ENCODE measurements at regions not wholly inside any gene's neighbourhood (a gene's known extent, or its start where the extent isn't known, plus 50 kb on each side); places are given as distances from the start of the nearest gene placed in this dataset.

DNA sequence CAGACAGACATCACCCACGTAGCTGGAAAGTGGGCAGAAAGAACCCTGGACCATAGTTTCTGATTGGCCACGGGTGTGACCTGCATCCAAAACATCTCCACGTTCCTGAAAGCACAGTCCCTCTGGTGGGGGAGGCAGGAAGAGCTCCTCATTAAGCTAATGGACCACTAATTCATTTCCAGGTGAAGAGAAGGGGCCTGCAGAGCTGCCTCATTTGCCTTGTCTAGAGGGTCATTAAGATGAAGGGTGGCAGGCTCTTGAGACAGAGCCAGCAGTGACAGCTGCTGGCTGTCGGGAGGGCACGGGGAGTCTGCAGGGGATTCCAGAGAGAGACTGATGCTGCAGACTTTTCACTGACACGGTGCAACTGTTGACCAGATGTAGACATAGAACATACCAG is 149.6 kb upstream of the OPCML start:
- no peak overlapping the region for H3K18ac ChIP-seq (ENCODE audit: low read depth in 1 of 2, low read length in 2 of 2)
- no peak overlapping the region for H2BK12ac ChIP-seq (ENCODE audit: low read length in 2 of 2)
- no peak overlapping the region for H3K4me2 ChIP-seq (ENCODE audit: low read length, poor library complexity, severe bottlenecking)
- no peak overlapping the region for H3K9ac ChIP-seq (ENCODE audit: low read length)
- H3K27ac ChIP-seq (ENCODE audit: low read length, poor library complexity, severe bottlenecking) = no peak overlapping the region
- no peak overlapping the region for H3K14ac ChIP-seq (ENCODE audit: low read length in 2 of 2)
- H3K79me1 ChIP-seq (replicated peaks; ENCODE audit: low read length, poor library complexity, severe bottlenecking) = no peaks in the 10 kb centered on the region
- no peaks in the 10 kb centered on the region for H3K27me3 ChIP-seq (ENCODE audit: control insufficient read depth in 1 of 2, insufficient read depth in 1 of 2, low read length in 2 of 2)
- WGBS = 25% methylated on average over 5 of the region's 6 CpGs
- no peaks in the 10 kb centered on the region for H3K36me3 ChIP-seq (ENCODE audit: control insufficient read depth in 1 of 2, insufficient read depth in 2 of 2, low read depth in 1 of 2, low read length in 2 of 2)
- no peaks in the 10 kb centered on the region for H3K4me1 ChIP-seq (ENCODE audit: control insufficient read depth, insufficient read depth, low read depth, low read length)
- no peak overlapping the region for H3K4ac ChIP-seq (ENCODE audit: low read depth in 1 of 2, low read length in 2 of 2)
- H3K9me3 ChIP-seq (ENCODE audit: control insufficient read depth, low read length) = no peaks in the 10 kb centered on the region
- DNase-seq = no peak
- no peak overlapping the region for H3K23ac ChIP-seq (ENCODE audit: low read length in 2 of 2)
- no peak overlapping the region for H2AFZ ChIP-seq (ENCODE audit: low read depth, low read length)
- no peak overlapping the region for H2BK5ac ChIP-seq (ENCODE audit: low read depth, low read length, poor library complexity, severe bottlenecking)
- no peak overlapping the region for H3K4me3 ChIP-seq (ENCODE audit: insufficient read depth in 1 of 2, low read depth in 1 of 2, low read length in 2 of 2)
- H4K8ac ChIP-seq (ENCODE audit: low read length) = no peak overlapping the region
- H4K91ac ChIP-seq (ENCODE audit: low read length) = no peak overlapping the region
- H2AK5ac ChIP-seq (ENCODE audit: low read length, severe bottlenecking) = no peak overlapping the region
- H2BK15ac ChIP-seq (ENCODE audit: low read depth, poor library complexity, severe bottlenecking) = no peak overlapping the region
- H2BK120ac ChIP-seq (ENCODE audit: low read depth, low read length) = no peak overlapping the region

DNA sequence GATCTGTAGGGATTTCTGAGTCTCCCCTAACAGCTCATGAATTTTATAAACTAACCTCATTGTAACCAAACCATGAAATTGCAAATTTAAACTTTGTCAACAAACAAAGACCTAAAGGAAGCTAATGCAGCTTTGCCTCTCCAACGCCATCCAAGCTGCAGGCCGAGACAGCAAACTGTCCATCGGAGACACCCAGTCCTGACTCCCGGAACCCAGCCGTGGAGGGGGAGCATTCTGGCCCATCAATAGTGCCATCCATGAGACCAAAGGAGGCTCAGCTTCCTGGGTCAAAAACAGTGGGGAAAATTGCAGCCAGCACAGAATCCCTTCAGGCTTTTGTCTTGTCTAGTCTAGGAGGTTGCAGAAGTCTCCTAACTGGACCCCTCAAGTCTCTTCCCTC is 147.6 kb upstream of the OPCML start:
- Histone ChIP-seq H3K9me3 (ENCODE audit: control insufficient read depth, low read length) (no peaks in the 10 kb centered on the region), H2AFZ (ENCODE audit: low read depth, low read length) (no peak overlapping the region), H2AK5ac (ENCODE audit: low read length, severe bottlenecking) (no peak overlapping the region), H3K79me1 (replicated peaks; ENCODE audit: low read length, poor library complexity, severe bottlenecking) (no peaks in the 10 kb centered on the region), H2BK12ac (ENCODE audit: low read length in 2 of 2) (no peak overlapping the region), H3K36me3 (ENCODE audit: control insufficient read depth in 1 of 2, insufficient read depth in 2 of 2, low read depth in 1 of 2, low read length in 2 of 2) (no peaks in the 10 kb centered on the region), H3K23ac (ENCODE audit: low read length in 2 of 2) (no peak overlapping the region), H2BK15ac (ENCODE audit: low read depth, poor library complexity, severe bottlenecking) (no peak overlapping the region), H3K4me2 (ENCODE audit: low read length, poor library complexity, severe bottlenecking) (no peak overlapping the region), H3K14ac (ENCODE audit: low read length in 2 of 2) (no peak overlapping the region), H2BK120ac (ENCODE audit: low read depth, low read length) (no peak overlapping the region), H3K27ac (ENCODE audit: low read length, poor library complexity, severe bottlenecking) (no peak overlapping the region), H3K4me3 (ENCODE audit: insufficient read depth in 1 of 2, low read depth in 1 of 2, low read length in 2 of 2) (no peak overlapping the region), H3K9ac (ENCODE audit: low read length) (no peak overlapping the region), H4K8ac (ENCODE audit: low read length) (no peak overlapping the region), H3K4me1 (ENCODE audit: control insufficient read depth, insufficient read depth, low read depth, low read length) (no peaks in the 10 kb centered on the region), H4K91ac (ENCODE audit: low read length) (no peak overlapping the region), H3K18ac (ENCODE audit: low read depth in 1 of 2, low read length in 2 of 2) (no peak overlapping the region), H3K27me3 (ENCODE audit: control insufficient read depth in 1 of 2, insufficient read depth in 1 of 2, low read length in 2 of 2) (no peaks in the 10 kb centered on the region), H3K4ac (ENCODE audit: low read depth in 1 of 2, low read length in 2 of 2) (no peak overlapping the region), H2BK5ac (ENCODE audit: low read depth, low read length, poor library complexity, severe bottlenecking) (no peak overlapping the region)
- WGBS = 88% methylated on average over 5 of the region's 5 CpGs
- no peak for DNase-seq

DNA sequence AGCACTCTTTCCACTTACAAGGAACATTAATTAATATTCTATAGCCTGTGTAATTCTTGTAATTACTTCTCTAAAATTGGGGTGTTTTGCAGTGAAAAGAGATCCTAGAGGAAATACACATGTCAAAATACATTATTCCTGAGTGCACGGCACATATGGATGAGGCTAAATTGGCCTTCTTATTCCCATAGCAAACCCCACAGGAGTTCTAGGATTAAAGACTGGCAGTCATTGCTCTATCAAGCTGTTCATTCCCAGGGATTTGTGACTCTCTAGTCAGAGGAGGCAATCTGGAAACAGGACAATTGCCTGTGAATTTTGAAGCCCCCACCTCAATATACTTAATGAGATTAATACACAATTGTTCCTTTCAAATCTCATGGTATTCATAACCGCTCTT is 145.9 kb upstream of the OPCML start:
- Histone ChIP-seq H2BK120ac (ENCODE audit: low read depth, low read length) (no peak overlapping the region), H3K18ac (ENCODE audit: low read depth in 1 of 2, low read length in 2 of 2) (no peak overlapping the region), H2AFZ (ENCODE audit: low read depth, low read length) (no peak overlapping the region), H3K4ac (ENCODE audit: low read depth in 1 of 2, low read length in 2 of 2) (no peak overlapping the region), H3K4me2 (ENCODE audit: low read length, poor library complexity, severe bottlenecking) (no peak overlapping the region), H3K27ac (ENCODE audit: low read length, poor library complexity, severe bottlenecking) (no peak overlapping the region), H3K23ac (ENCODE audit: low read length in 2 of 2) (no peak overlapping the region), H3K27me3 (ENCODE audit: control insufficient read depth in 1 of 2, insufficient read depth in 1 of 2, low read length in 2 of 2) (no peaks in the 10 kb centered on the region), H3K14ac (ENCODE audit: low read length in 2 of 2) (no peak overlapping the region), H2BK15ac (ENCODE audit: low read depth, poor library complexity, severe bottlenecking) (no peak overlapping the region), H3K4me3 (ENCODE audit: insufficient read depth in 1 of 2, low read depth in 1 of 2, low read length in 2 of 2) (no peak overlapping the region), H4K91ac (ENCODE audit: low read length) (no peak overlapping the region), H2AK5ac (ENCODE audit: low read length, severe bottlenecking) (no peak overlapping the region), H4K8ac (ENCODE audit: low read length) (no peak overlapping the region), H3K4me1 (ENCODE audit: control insufficient read depth, insufficient read depth, low read depth, low read length) (no peaks in the 10 kb centered on the region), H3K9me3 (ENCODE audit: control insufficient read depth, low read length) (no peaks in the 10 kb centered on the region), H2BK5ac (ENCODE audit: low read depth, low read length, poor library complexity, severe bottlenecking) (no peak overlapping the region), H3K36me3 (ENCODE audit: control insufficient read depth in 1 of 2, insufficient read depth in 2 of 2, low read depth in 1 of 2, low read length in 2 of 2) (no peaks in the 10 kb centered on the region), H2BK12ac (ENCODE audit: low read length in 2 of 2) (no peak overlapping the region), H3K79me1 (replicated peaks; ENCODE audit: low read length, poor library complexity, severe bottlenecking) (no peaks in the 10 kb centered on the region), H3K9ac (ENCODE audit: low read length) (no peak overlapping the region)
- no peak for DNase-seq
- 73% methylated on average over 2 of the region's 2 CpGs for WGBS

DNA sequence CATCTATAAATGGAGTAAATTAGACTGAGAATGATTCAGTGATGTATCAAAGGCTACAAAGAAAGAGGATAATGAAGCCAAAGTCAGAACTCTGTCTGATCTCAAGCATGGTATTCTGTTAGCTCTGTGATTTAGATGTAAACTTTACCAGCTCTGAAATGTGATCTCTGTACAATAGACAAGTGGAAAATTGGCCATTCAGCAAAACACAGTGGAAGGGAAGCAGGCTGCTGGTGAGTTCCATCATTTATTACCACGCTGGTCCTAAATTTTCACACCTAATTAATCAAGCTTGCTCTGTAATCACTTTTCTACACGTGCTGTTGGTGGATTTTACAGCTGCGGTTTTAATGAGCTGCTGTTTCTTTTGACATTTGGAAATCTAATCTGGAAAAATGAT is 145.1 kb upstream of the OPCML start:
- Histone ChIP-seq H3K18ac (ENCODE audit: low read depth in 1 of 2, low read length in 2 of 2) (no peak overlapping the region), H3K4me3 (ENCODE audit: insufficient read depth in 1 of 2, low read depth in 1 of 2, low read length in 2 of 2) (no peak overlapping the region), H3K27me3 (ENCODE audit: control insufficient read depth in 1 of 2, insufficient read depth in 1 of 2, low read length in 2 of 2) (no peaks in the 10 kb centered on the region), H3K4ac (ENCODE audit: low read depth in 1 of 2, low read length in 2 of 2) (no peak overlapping the region), H4K91ac (ENCODE audit: low read length) (no peak overlapping the region), H3K79me1 (replicated peaks; ENCODE audit: low read length, poor library complexity, severe bottlenecking) (no peaks in the 10 kb centered on the region), H2AFZ (ENCODE audit: low read depth, low read length) (no peak overlapping the region), H2BK15ac (ENCODE audit: low read depth, poor library complexity, severe bottlenecking) (no peak overlapping the region), H3K9ac (ENCODE audit: low read length) (no peak overlapping the region), H2BK120ac (ENCODE audit: low read depth, low read length) (no peak overlapping the region), H2BK12ac (ENCODE audit: low read length in 2 of 2) (no peak overlapping the region), H3K36me3 (ENCODE audit: control insufficient read depth in 1 of 2, insufficient read depth in 2 of 2, low read depth in 1 of 2, low read length in 2 of 2) (no peaks in the 10 kb centered on the region), H2AK5ac (ENCODE audit: low read length, severe bottlenecking) (no peak overlapping the region), H2BK5ac (ENCODE audit: low read depth, low read length, poor library complexity, severe bottlenecking) (no peak overlapping the region), H3K27ac (ENCODE audit: low read length, poor library complexity, severe bottlenecking) (no peak overlapping the region), H4K8ac (ENCODE audit: low read length) (no peak overlapping the region), H3K4me2 (ENCODE audit: low read length, poor library complexity, severe bottlenecking) (no peak overlapping the region), H3K9me3 (ENCODE audit: control insufficient read depth, low read length) (no peaks in the 10 kb centered on the region), H3K23ac (ENCODE audit: low read length in 2 of 2) (no peak overlapping the region), H3K14ac (ENCODE audit: low read length in 2 of 2) (no peak overlapping the region), H3K4me1 (ENCODE audit: control insufficient read depth, insufficient read depth, low read depth, low read length) (no peaks in the 10 kb centered on the region)
- WGBS = 40% methylated on average over 1 of the region's 3 CpGs
- no peak for DNase-seq

All from mesenchymal stem cell (in vitro differentiated cells and primary cell).